ENCODE measurements at regions not wholly inside any gene's neighbourhood (a gene's known extent, or its start where the extent isn't known, plus 50 kb on each side); places are given as distances from the start of the nearest gene placed in this dataset.
A peak's percentile ranks its signal among the peaks of the same experiment; 100 is the strongest.

DNA sequence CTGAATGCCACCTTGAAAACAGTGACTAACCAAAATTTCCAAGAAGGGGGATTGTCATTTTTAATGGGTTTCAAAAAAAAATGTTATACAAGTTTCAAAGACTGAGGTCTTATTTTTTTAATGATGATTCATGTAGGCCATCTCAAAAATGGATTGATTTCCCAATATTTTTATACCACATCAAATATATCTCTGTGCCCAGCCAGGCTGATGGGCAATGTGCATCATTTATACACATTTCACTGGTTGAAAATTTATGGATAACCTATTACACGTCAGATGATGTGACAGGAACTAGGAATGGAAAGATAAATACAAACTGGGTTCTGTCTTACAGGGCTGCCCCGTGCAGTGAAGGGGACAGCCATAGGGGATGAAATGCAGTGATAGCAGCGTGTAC lies 112.7 kb upstream of the TMPO start:
- Histone ChIP-seq H3K4me1 (peaks cover 0 to 49% (median 7%) of the 10 kb centered on the region in 9 donors), H3K36me3 (no peaks in the 10 kb centered on the region), H3K4me3 (no peak overlapping the region), H3K27me3 (no peaks in the 10 kb centered on the region), H3K9me3 (peaks cover 0 to 7% (median 0%) of the 10 kb centered on the region in 11 donors), H3K27ac (no peak overlapping the region)
- no peak for ATAC-seq
- no peak for DNase-seq
- 92 to 93% methylated on average over 3 of the region's 3 CpGs for WGBS, 2 donors
- TF ChIP-seq, protein P1, sequence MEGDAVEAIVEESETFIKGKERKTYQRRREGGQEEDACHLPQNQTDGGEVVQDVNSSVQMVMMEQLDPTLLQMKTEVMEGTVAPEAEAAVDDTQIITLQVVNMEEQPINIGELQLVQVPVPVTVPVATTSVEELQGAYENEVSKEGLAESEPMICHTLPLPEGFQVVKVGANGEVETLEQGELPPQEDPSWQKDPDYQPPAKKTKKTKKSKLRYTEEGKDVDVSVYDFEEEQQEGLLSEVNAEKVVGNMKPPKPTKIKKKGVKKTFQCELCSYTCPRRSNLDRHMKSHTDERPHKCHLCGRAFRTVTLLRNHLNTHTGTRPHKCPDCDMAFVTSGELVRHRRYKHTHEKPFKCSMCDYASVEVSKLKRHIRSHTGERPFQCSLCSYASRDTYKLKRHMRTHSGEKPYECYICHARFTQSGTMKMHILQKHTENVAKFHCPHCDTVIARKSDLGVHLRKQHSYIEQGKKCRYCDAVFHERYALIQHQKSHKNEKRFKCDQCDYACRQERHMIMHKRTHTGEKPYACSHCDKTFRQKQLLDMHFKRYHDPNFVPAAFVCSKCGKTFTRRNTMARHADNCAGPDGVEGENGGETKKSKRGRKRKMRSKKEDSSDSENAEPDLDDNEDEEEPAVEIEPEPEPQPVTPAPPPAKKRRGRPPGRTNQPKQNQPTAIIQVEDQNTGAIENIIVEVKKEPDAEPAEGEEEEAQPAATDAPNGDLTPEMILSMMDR (IDR thresholded peaks at IDR 0.05): no peak
- intact Hi-C loops (cut with DNase I): no loop called here

DNA sequence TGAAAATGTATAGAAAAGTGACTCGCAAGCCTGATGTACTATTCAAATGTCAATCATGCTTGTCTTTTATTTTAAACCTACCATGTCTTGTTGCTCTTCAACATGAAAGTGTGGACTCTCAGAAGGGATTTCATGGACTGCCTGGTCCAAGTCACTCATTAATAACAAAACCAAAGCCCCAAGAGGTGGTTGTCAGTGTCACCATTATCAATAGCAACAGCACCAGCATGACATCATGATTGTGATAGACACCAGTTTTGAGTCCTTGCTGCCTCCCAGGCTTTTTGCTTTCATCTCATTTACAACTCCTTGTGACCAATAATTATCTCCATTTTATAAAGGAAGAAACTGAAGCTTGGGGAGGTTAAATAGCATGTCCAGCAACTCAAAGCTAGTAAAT lies 112.0 kb upstream of the TMPO start:
- no peak overlapping the region for H3K27ac ChIP-seq
- no peaks in the 10 kb centered on the region for H3K36me3 ChIP-seq

DNA sequence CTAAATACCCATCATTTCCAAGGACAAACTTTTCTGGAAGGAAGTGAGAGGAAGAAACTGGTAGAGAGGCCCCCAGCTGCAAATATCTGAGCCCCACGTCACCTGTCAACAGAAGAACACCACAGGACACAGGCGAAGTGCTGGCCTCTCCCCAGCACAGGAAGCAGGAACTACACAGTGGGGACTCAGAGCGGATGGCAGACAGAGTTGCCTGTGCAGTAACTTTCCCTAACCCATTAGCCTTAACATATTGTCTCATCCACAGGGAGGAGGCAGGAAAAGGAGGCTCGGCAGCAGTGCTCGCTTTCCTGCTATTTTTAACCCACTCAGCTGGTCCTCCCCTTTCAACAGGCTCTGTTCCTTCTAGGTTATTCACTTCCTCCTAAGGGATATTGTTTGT lies 111.5 kb upstream of the TMPO start:
- no peaks in the 10 kb centered on the region for H3K27me3 ChIP-seq
- H3K9me3 ChIP-seq: peaks cover 0 to 8% (median 0%) of the 10 kb centered on the region in 11 donors
- no peak for DNase-seq
- H3K27ac ChIP-seq: peak overlapping the region in 2 of 10 donors; percentile 20 to 26
- peaks cover 0 to 43% (median 7%) of the 10 kb centered on the region in 9 donors for H3K4me1 ChIP-seq
- intact Hi-C loops (cut with DNase I): no loop called here
- no peaks in the 10 kb centered on the region for H3K36me3 ChIP-seq
- 39 to 58% methylated on average over 5 of the region's 5 CpGs for WGBS, 2 donors
- TF ChIP-seq, protein P1 (IDR thresholded peaks at IDR 0.05): no peak
- ATAC-seq: peak in 7 of 8 donors; percentile 38 to 86 (median 63)
- no peak overlapping the region for H3K4me3 ChIP-seq

More for the DNA sequence above, 112.0 kb upstream of the TMPO start:
- peaks cover 0 to 8% (median 0%) of the 10 kb centered on the region in 11 donors for H3K9me3 ChIP-seq
- WGBS, 2 donors: 95 to 100% methylated on average over 1 of the region's 1 CpG
- H3K4me1 ChIP-seq: peaks cover 0 to 44% (median 7%) of the 10 kb centered on the region in 9 donors
- intact Hi-C loops (cut with DNase I): no loop called here
- no peaks in the 10 kb centered on the region for H3K27me3 ChIP-seq
- H3K4me3 ChIP-seq: no peak overlapping the region
- TF ChIP-seq, protein P1 (IDR thresholded peaks at IDR 0.05): no peak
- DNase-seq (no peak), ATAC-seq (no peak)

DNA sequence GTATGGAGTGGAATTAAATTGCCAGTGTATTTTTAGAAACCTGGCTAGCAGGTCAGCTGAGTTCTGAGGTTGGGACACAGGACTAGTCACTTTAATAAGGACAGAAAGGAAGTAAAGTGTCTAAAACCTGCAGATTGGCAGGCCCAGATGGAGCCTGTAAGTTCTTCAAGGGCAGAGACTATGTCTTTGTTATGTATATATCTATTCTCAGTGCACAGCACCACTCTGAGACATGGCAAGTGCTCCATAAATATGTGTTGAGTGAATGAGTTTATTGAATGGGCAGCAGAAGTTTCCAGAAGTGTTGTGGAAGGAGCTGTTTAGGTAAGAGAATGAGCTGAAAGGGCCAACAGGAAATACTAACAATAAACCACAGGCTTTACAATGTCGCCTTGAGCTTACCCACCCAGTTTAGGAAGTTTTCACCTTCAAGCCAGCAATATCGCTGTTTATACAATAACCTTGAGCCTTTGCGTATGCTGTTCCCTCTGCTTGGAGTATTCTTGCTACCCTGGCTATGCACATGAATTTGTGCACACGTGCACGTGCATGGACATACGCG lies 109.5 kb upstream of the TMPO start:
- intact Hi-C loops (cut with DNase I): no loop called here
- WGBS, 2 donors: 77 to 79% methylated on average over 7 of the region's 7 CpGs
- no peak overlapping the region for H3K4me3 ChIP-seq
- peaks cover 0 to 8% (median 0%) of the 10 kb centered on the region in 11 donors for H3K9me3 ChIP-seq
- H3K27me3 ChIP-seq: no peaks in the 10 kb centered on the region
- peaks cover 0 to 25% (median 4%) of the 10 kb centered on the region in 9 donors for H3K4me1 ChIP-seq
- no peaks in the 10 kb centered on the region for H3K36me3 ChIP-seq
- ATAC-seq (peak in 2 of 8 donors; percentile 27 to 57), DNase-seq (no peak)
- no peak overlapping the region for H3K27ac ChIP-seq
- TF ChIP-seq, protein P1 (IDR thresholded peaks at IDR 0.05): no peak

Data from heart right ventricle (tissue), 16 donors.